Neural cell (in vitro differentiated cells): ENCODE measurements at regions not wholly inside any gene's neighbourhood (a gene's known extent, or its start where the extent isn't known, plus 50 kb on each side); places are given as distances from the start of the nearest gene placed in this dataset.

Experiments used
- H2AFZ ChIP-seq: fragments of 200-600, 300-800 bp; sonication (generic), shearing (Covaris generic); 2 replicates; pipeline ENCODE4 v1.6.0; 2014; ENCODE audit warnings: low read depth, mild to moderate bottlenecking, antibody characterized with exemption, low read length, moderate library complexity
- H3F3A ChIP-seq: fragments of 200-600 bp; shearing (Covaris generic); 2 replicates; pipeline ENCODE4 v1.6.1; 2016; ENCODE audit warnings: mild to moderate bottlenecking, moderate library complexity, mixed read lengths, antibody characterized with exemption, low read length; ENCODE audit not compliant: insufficient read depth, poor library complexity, severe bottlenecking
- H3K27ac ChIP-seq: fragments of 200-600, 300-800 bp; sonication (generic), shearing (Covaris generic); 2 replicates; pipeline ENCODE4 v1.5.1; 2014; ENCODE audit warnings: mild to moderate bottlenecking, low read length, moderate library complexity
- H3K27me3 ChIP-seq: fragments of 300-800, 200-600 bp; sonication (generic), shearing (Covaris generic); 2 replicates; pipeline ENCODE4 v1.6.0; 2014; ENCODE audit warnings: mild to moderate bottlenecking, low read depth, low read length, moderate library complexity; ENCODE audit not compliant: insufficient read depth
- H3K36me3 ChIP-seq: fragments of 300-800, 200-600 bp; sonication (generic), shearing (Covaris generic); 2 replicates; pipeline ENCODE4 v1.5.1; 2014; ENCODE audit warnings: mild to moderate bottlenecking, antibody characterized with exemption, low read length, moderate library complexity; ENCODE audit not compliant: insufficient read depth
- H3K4me2 ChIP-seq: fragments of 300-800, 200-600 bp; sonication (generic), shearing (Covaris generic); 2 replicates; pipeline ENCODE4 v1.6.0; 2014; ENCODE audit warnings: mild to moderate bottlenecking, low read length
- H3K4me3 ChIP-seq: fragments of 300-800, 200-600 bp; sonication (generic), shearing (Covaris generic); 2 replicates; pipeline ENCODE4 v1.5.1; 2014; ENCODE audit warnings: mild to moderate bottlenecking, low read length, moderate library complexity
- H3K79me2 ChIP-seq: fragments of 200-600 bp; shearing (Covaris generic); replicated peaks from 2 replicates; pipeline ENCODE4 v1.6.0; 2014; ENCODE audit warnings: mild to moderate bottlenecking, low read length, moderate library complexity; ENCODE audit not compliant: insufficient read depth
- H3K9ac ChIP-seq: fragments of 300-800, 200-600 bp; sonication (generic), shearing (Covaris generic); 2 replicates; pipeline ENCODE4 v1.6.1; 2016; ENCODE audit warnings: mild to moderate bottlenecking, low read length, mixed read lengths
- H3K9me2 ChIP-seq: fragments of 200-600 bp; shearing (Covaris generic); 2 replicates; pipeline ENCODE4 v1.6.1; 2016; ENCODE audit warnings: mild to moderate bottlenecking, low read length, mixed read lengths; ENCODE audit not compliant: insufficient read depth
- H3K9me3 ChIP-seq: fragments of 200-600, 300-800 bp; sonication (generic), shearing (Covaris generic); 2 replicates; pipeline ENCODE4 v1.6.1; 2016; ENCODE audit warnings: mild to moderate bottlenecking, mixed run types, low read length, moderate library complexity, mixed read lengths
- H4K20me1 ChIP-seq: fragments of 200-600 bp; shearing (Covaris generic); 2 replicates; pipeline ENCODE4 v1.6.1; 2016; ENCODE audit warnings: mild to moderate bottlenecking, mixed run types; ENCODE audit not compliant: insufficient read depth
- CTCF ChIP-seq: fragments of 450-650 bp; IDR thresholded peaks from 2 replicates; pipeline ENCODE4 v1.5.1; 2014; ENCODE audit warnings: antibody characterized with exemption, mild to moderate bottlenecking, moderate library complexity; ENCODE audit not compliant: poor library complexity, severe bottlenecking
- EP300 ChIP-seq: fragments of 450-650 bp; conservative IDR thresholded peaks from 2 replicates; pipeline ENCODE4 v1.6.1; 2014; ENCODE audit warnings: antibody characterized with exemption, mild to moderate bottlenecking, moderate library complexity; ENCODE audit not compliant: poor library complexity, severe bottlenecking
- EZH2 ChIP-seq: fragments of 200-600, 300-800 bp; shearing (Covaris generic), sonication (generic); IDR thresholded peaks from 2 replicates; pipeline ENCODE4 v1.6.1; 2014; ENCODE audit warnings: antibody characterized with exemption, low read length, borderline replicate concordance, mild to moderate bottlenecking; ENCODE audit not compliant: insufficient read depth, poor library complexity, severe bottlenecking
- MXI1 ChIP-seq: fragments of 450-650 bp; conservative IDR thresholded peaks from 2 replicates; pipeline ENCODE4 v1.6.1; 2014; ENCODE audit warnings: antibody characterized with exemption, mild to moderate bottlenecking; ENCODE audit not compliant: poor library complexity, severe bottlenecking
- POLR2AphosphoS5 ChIP-seq: IDR thresholded peaks from 2 replicates; pipeline ENCODE4 v1.6.1; 2012
- RAD21 ChIP-seq: fragments of 450-650 bp; conservative IDR thresholded peaks from 2 replicates; pipeline ENCODE4 v1.6.1; 2014; ENCODE audit warnings: antibody characterized with exemption, mild to moderate bottlenecking, moderate library complexity
- REST ChIP-seq: IDR thresholded peaks from 2 replicates; pipeline ENCODE4 v1.6.1; 2012; ENCODE audit warnings: borderline replicate concordance
- SMC3 ChIP-seq: fragments of 450-650 bp; conservative IDR thresholded peaks from 2 replicates; pipeline ENCODE4 v1.6.1; 2014; ENCODE audit warnings: antibody characterized with exemption, mild to moderate bottlenecking, moderate library complexity; ENCODE audit not compliant: poor library complexity
- TAF1 ChIP-seq: IDR thresholded peaks from 2 replicates; pipeline ENCODE4 v1.6.1; 2012; ENCODE audit warnings: low read depth

GRCh38 chr5:23446424-23446823 lies 61.0 kb upstream of the PRDM9 start:
- Histone ChIP-seq H3K79me2 (no peaks in the 10 kb centered on the region), H3K27ac (no peak overlapping the region), H3K9ac (no peak overlapping the region), H3K9me3 (no peaks in the 10 kb centered on the region), H2AFZ (no peak overlapping the region), H3K36me3 (no peaks in the 10 kb centered on the region), H4K20me1 (no peaks in the 10 kb centered on the region), H3K9me2 (no peaks in the 10 kb centered on the region), H3K4me2 (no peak overlapping the region), H3K27me3 (no peaks in the 10 kb centered on the region), H3F3A (no peaks in the 10 kb centered on the region), H3K4me3 (no peak overlapping the region)
- TF ChIP-seq CTCF (no peak), TAF1 (no peak), POLR2AphosphoS5 (no peak), RAD21 (no peak), SMC3 (no peak), REST (no peak), MXI1 (no peak), EP300 (no peak), EZH2 (no peak)

GRCh38 chr5:23445573-23445972 lies 61.8 kb upstream of the PRDM9 start:
- H3F3A ChIP-seq, result no peaks in the 10 kb centered on the region
- TF ChIP-seq MXI1, result no peak
- no peak for TF ChIP-seq POLR2AphosphoS5
- no peak for TF ChIP-seq REST
- TF ChIP-seq EP300, result no peak
- H3K4me2 ChIP-seq, result no peak overlapping the region

More at GRCh38 chr5:23445573-23445972, 61.8 kb upstream of the PRDM9 start:
- Histone ChIP-seq H3K27ac (no peak overlapping the region), H3K79me2 (no peaks in the 10 kb centered on the region), H3K9ac (no peak overlapping the region), H3K9me3 (no peaks in the 10 kb centered on the region), H4K20me1 (no peaks in the 10 kb centered on the region), H3K36me3 (no peaks in the 10 kb centered on the region), H3K4me3 (no peak overlapping the region), H2AFZ (no peak overlapping the region), H3K27me3 (no peaks in the 10 kb centered on the region), H3K9me2 (no peaks in the 10 kb centered on the region)
